ENCODE measurements at regions not wholly inside any gene's neighbourhood (a gene's known extent, or its start where the extent isn't known, plus 50 kb on each side); places are given as distances from the start of the nearest gene placed in this dataset.
A peak's percentile ranks its signal among the peaks of the same experiment; 100 is the strongest.

- H3K4me3 Mint-ChIP-seq = no peak overlapping the region
- ATAC-seq (no peak), DNase-seq (no peak)
- no peaks in the 10 kb centered on the region for H3K9me3 Mint-ChIP-seq
- peaks cover 5% of the 10 kb centered on the region for H3K4me1 Mint-ChIP-seq (ENCODE audit: low read depth)
- H3K36me3 Mint-ChIP-seq (ENCODE audit: insufficient read depth) = no peaks in the 10 kb centered on the region
- H3K27me3 Mint-ChIP-seq (ENCODE audit: low read depth) = peaks cover 20% of the 10 kb centered on the region
Observed at GRCh38 chr3:184465883-184466412, 86.1 kb downstream of the CHRD start.

GRCh38 chr3:184466413-184466960, 86.6 kb downstream of the CHRD start:
- H3K36me3 Mint-ChIP-seq (ENCODE audit: insufficient read depth) = no peaks in the 10 kb centered on the region
- peak; percentile 21 to 40 for ATAC-seq
- no peak overlapping the region for H3K4me3 Mint-ChIP-seq
- peaks cover 20% of the 10 kb centered on the region for H3K27me3 Mint-ChIP-seq (ENCODE audit: low read depth)
- DNase-seq = no peak
- H3K4me1 Mint-ChIP-seq (ENCODE audit: low read depth) = peaks cover 8% of the 10 kb centered on the region
- H3K9me3 Mint-ChIP-seq = no peaks in the 10 kb centered on the region

- no peak overlapping the region for H3K4me3 Mint-ChIP-seq
- H3K9me3 Mint-ChIP-seq = no peaks in the 10 kb centered on the region
- H3K36me3 Mint-ChIP-seq (ENCODE audit: insufficient read depth) = no peaks in the 10 kb centered on the region
- peaks cover 8% of the 10 kb centered on the region for H3K4me1 Mint-ChIP-seq (ENCODE audit: low read depth)
- no peak for ATAC-seq
- H3K27me3 Mint-ChIP-seq (ENCODE audit: low read depth) = peaks cover 21% of the 10 kb centered on the region
- DNase-seq = no peak
Observed at GRCh38 chr3:184467171-184467570, 87.3 kb downstream of the CHRD start.

- no peak for DNase-seq
- Mint-ChIP-seq H3K4me1 (ENCODE audit: low read depth) (peaks cover 16% of the 10 kb centered on the region), H3K4me3 (no peak overlapping the region)
Observed at GRCh38 chr3:184470551-184470950, 90.7 kb downstream of the CHRD start.

GRCh38 chr3:184471439-184471838, 90.1 kb upstream of the EPHB3 start:
- Mint-ChIP-seq H3K36me3 (ENCODE audit: insufficient read depth) (no peaks in the 10 kb centered on the region), H3K9me3 (no peaks in the 10 kb centered on the region), H3K4me1 (ENCODE audit: low read depth) (peaks cover 16% of the 10 kb centered on the region), H3K4me3 (no peak overlapping the region), H3K27me3 (ENCODE audit: low read depth) (peaks cover 33% of the 10 kb centered on the region)
- no peak for DNase-seq
- ATAC-seq = no peak

More at GRCh38 chr3:184470551-184470950, 90.7 kb downstream of the CHRD start:
- no peaks in the 10 kb centered on the region for H3K9me3 Mint-ChIP-seq
- ATAC-seq = no peak
- peaks cover 34% of the 10 kb centered on the region for H3K27me3 Mint-ChIP-seq (ENCODE audit: low read depth)
- no peaks in the 10 kb centered on the region for H3K36me3 Mint-ChIP-seq (ENCODE audit: insufficient read depth)

- peaks cover 29% of the 10 kb centered on the region for H3K27me3 Mint-ChIP-seq (ENCODE audit: low read depth)
- peak overlapping the region; percentile 33 for H3K4me3 Mint-ChIP-seq
- ATAC-seq (no peak), DNase-seq (no peak)
- no peaks in the 10 kb centered on the region for H3K36me3 Mint-ChIP-seq (ENCODE audit: insufficient read depth)
- H3K9me3 Mint-ChIP-seq = no peaks in the 10 kb centered on the region
- H3K4me1 Mint-ChIP-seq (ENCODE audit: low read depth) = peaks cover 14% of the 10 kb centered on the region
Observed at GRCh38 chr3:184472723-184473428, 88.7 kb upstream of the EPHB3 start.

GRCh38 chr3:184474897-184475296, 86.7 kb upstream of the EPHB3 start:
- H3K27me3 Mint-ChIP-seq (ENCODE audit: low read depth) = peaks cover 29% of the 10 kb centered on the region
- peaks cover 14% of the 10 kb centered on the region for H3K4me1 Mint-ChIP-seq (ENCODE audit: low read depth)
- H3K36me3 Mint-ChIP-seq (ENCODE audit: insufficient read depth) = no peaks in the 10 kb centered on the region
- H3K4me3 Mint-ChIP-seq = no peak overlapping the region
- ATAC-seq (no peak), DNase-seq (no peak)
- no peaks in the 10 kb centered on the region for H3K9me3 Mint-ChIP-seq

GRCh38 chr3:184477940-184478339, 83.6 kb upstream of the EPHB3 start:
- Mint-ChIP-seq H3K9me3 (no peaks in the 10 kb centered on the region), H3K36me3 (ENCODE audit: insufficient read depth) (no peaks in the 10 kb centered on the region), H3K27me3 (ENCODE audit: low read depth) (peaks cover 51% of the 10 kb centered on the region), H3K4me1 (ENCODE audit: low read depth) (peaks cover 6% of the 10 kb centered on the region), H3K4me3 (no peak overlapping the region)
- ATAC-seq (no peak), DNase-seq (no peak)

GRCh38 chr3:184479426-184480126, 82.0 kb upstream of the EPHB3 start:
- Mint-ChIP-seq H3K4me1 (ENCODE audit: low read depth) (no peaks in the 10 kb centered on the region), H3K9me3 (no peaks in the 10 kb centered on the region), H3K27me3 (ENCODE audit: low read depth) (peaks cover 39% of the 10 kb centered on the region), H3K4me3 (no peak overlapping the region), H3K36me3 (ENCODE audit: insufficient read depth) (no peaks in the 10 kb centered on the region)
- no peak for ATAC-seq
- no peak for DNase-seq

GRCh38 chr3:184480831-184481230, 80.8 kb upstream of the EPHB3 start:
- no peak overlapping the region for H3K4me3 Mint-ChIP-seq
- H3K4me1 Mint-ChIP-seq (ENCODE audit: low read depth) = no peaks in the 10 kb centered on the region
- H3K27me3 Mint-ChIP-seq (ENCODE audit: low read depth) = peaks cover 37% of the 10 kb centered on the region
- DNase-seq = no peak
- H3K36me3 Mint-ChIP-seq (ENCODE audit: insufficient read depth) = no peaks in the 10 kb centered on the region
- no peaks in the 10 kb centered on the region for H3K9me3 Mint-ChIP-seq
- no peak for ATAC-seq

- Mint-ChIP-seq H3K4me3 (no peak overlapping the region), H3K9me3 (no peaks in the 10 kb centered on the region), H3K27me3 (ENCODE audit: low read depth) (peaks cover 35% of the 10 kb centered on the region), H3K36me3 (ENCODE audit: insufficient read depth) (no peaks in the 10 kb centered on the region), H3K4me1 (ENCODE audit: low read depth) (no peaks in the 10 kb centered on the region)
- ATAC-seq = no peak
- no peak for DNase-seq
Observed at GRCh38 chr3:184481984-184482671, 79.5 kb upstream of the EPHB3 start.

- no peak overlapping the region for H3K4me3 Mint-ChIP-seq
- no peaks in the 10 kb centered on the region for H3K36me3 Mint-ChIP-seq (ENCODE audit: insufficient read depth)
- H3K27me3 Mint-ChIP-seq (ENCODE audit: low read depth) = peaks cover 37% of the 10 kb centered on the region
- H3K9me3 Mint-ChIP-seq = no peaks in the 10 kb centered on the region
- ATAC-seq = no peak
- H3K4me1 Mint-ChIP-seq (ENCODE audit: low read depth) = no peaks in the 10 kb centered on the region
- DNase-seq = no peak
Observed at GRCh38 chr3:184485241-184485640, 76.3 kb upstream of the EPHB3 start.

GRCh38 chr3:184485906-184486305, 75.7 kb upstream of the EPHB3 start:
- ATAC-seq = no peak
- no peak for DNase-seq
- Mint-ChIP-seq H3K4me3 (no peak overlapping the region), H3K36me3 (ENCODE audit: insufficient read depth) (no peaks in the 10 kb centered on the region), H3K9me3 (no peaks in the 10 kb centered on the region), H3K27me3 (ENCODE audit: low read depth) (peaks cover 36% of the 10 kb centered on the region), H3K4me1 (ENCODE audit: low read depth) (no peaks in the 10 kb centered on the region)

- Mint-ChIP-seq H3K4me3 (no peak overlapping the region), H3K9me3 (no peaks in the 10 kb centered on the region), H3K36me3 (ENCODE audit: insufficient read depth) (no peaks in the 10 kb centered on the region), H3K27me3 (ENCODE audit: low read depth) (peaks cover 31% of the 10 kb centered on the region), H3K4me1 (ENCODE audit: low read depth) (no peaks in the 10 kb centered on the region)
- ATAC-seq = no peak
- no peak for DNase-seq
Observed at GRCh38 chr3:184486614-184487013, 75.0 kb upstream of the EPHB3 start.
